ENCODE measurements at regions not wholly inside any gene's neighbourhood (a gene's known extent, or its start where the extent isn't known, plus 50 kb on each side); places are given as distances from the start of the nearest gene placed in this dataset.

- no peaks in the 10 kb centered on the region for H3K36me3 Mint-ChIP-seq (ENCODE audit: low read depth)
- ChIA-PET POLR2A (no interaction called here), CTCF (no interaction called here)
- no peak for ATAC-seq (ENCODE audit: poor library complexity)
- H3K36me3 ChIP-seq (ENCODE audit: insufficient read depth, low read length) = no peaks in the 10 kb centered on the region
- TF ChIP-seq CTCF (IDR thresholded peaks at IDR 0.05) = no peak
- H3K27me3 ChIP-seq (ENCODE audit: control insufficient read depth in 1 of 2, insufficient read depth in 2 of 2, low read length in 2 of 2) = peaks cover 4 to 7% of the 10 kb centered on the region in 2 experiments
- H3K9me3 Mint-ChIP-seq = no peaks in the 10 kb centered on the region
- H3K27ac Mint-ChIP-seq = no peak overlapping the region
- no peak overlapping the region for H3K4me3 Mint-ChIP-seq
- no peak overlapping the region for H3K27ac ChIP-seq (ENCODE audit: low read depth in 1 of 2, low read length in 2 of 2)
- no peaks in the 10 kb centered on the region for H3K4me1 ChIP-seq (ENCODE audit: insufficient read depth, low read length)
- no peaks in the 10 kb centered on the region for H3K4me1 Mint-ChIP-seq (ENCODE audit: low read depth)
- no peaks in the 10 kb centered on the region for H3K9me3 ChIP-seq (ENCODE audit: control insufficient read depth in 1 of 2, insufficient read depth in 1 of 2, low read length in 2 of 2)
- intact Hi-C loops (cut with DNase I, micrococcal nuclease) = no loop called here
- DNase-seq = no peak
- no peak overlapping the region for H3K4me3 ChIP-seq (ENCODE audit: low read length)
- peaks cover 18% of the 10 kb centered on the region for H3K27me3 Mint-ChIP-seq
Measured at GRCh38 chr12:75564852-75565251, 53.4 kb upstream of the KRR1 start.

- Histone ChIP-seq H3K36me3 (ENCODE audit: insufficient read depth, low read length) (no peaks in the 10 kb centered on the region), H3K27ac (ENCODE audit: low read depth in 1 of 2, low read length in 2 of 2) (no peak overlapping the region), H3K27me3 (ENCODE audit: control insufficient read depth in 1 of 2, insufficient read depth in 2 of 2, low read length in 2 of 2) (peaks cover 4 to 7% of the 10 kb centered on the region in 2 experiments), H3K4me3 (ENCODE audit: low read length) (no peak overlapping the region), H3K9me3 (ENCODE audit: control insufficient read depth in 1 of 2, insufficient read depth in 1 of 2, low read length in 2 of 2) (no peaks in the 10 kb centered on the region), H3K4me1 (ENCODE audit: insufficient read depth, low read length) (no peaks in the 10 kb centered on the region)
- Mint-ChIP-seq H3K36me3 (ENCODE audit: low read depth) (no peaks in the 10 kb centered on the region), H3K9me3 (no peaks in the 10 kb centered on the region), H3K27ac (no peak overlapping the region), H3K4me3 (no peak overlapping the region), H3K27me3 (peaks cover 18% of the 10 kb centered on the region), H3K4me1 (ENCODE audit: low read depth) (no peaks in the 10 kb centered on the region)
- TF ChIP-seq CTCF (IDR thresholded peaks at IDR 0.05) = no peak
- ATAC-seq (ENCODE audit: poor library complexity) (no peak), DNase-seq (no peak)
- ChIA-PET CTCF (no interaction called here), POLR2A (no interaction called here)
- intact Hi-C loops (cut with DNase I, micrococcal nuclease) = no loop called here
Measured at GRCh38 chr12:75564398-75564797, 53.0 kb upstream of the KRR1 start.

- peaks cover 18% of the 10 kb centered on the region for H3K27me3 Mint-ChIP-seq
- H3K9me3 Mint-ChIP-seq = no peaks in the 10 kb centered on the region
- H3K4me3 Mint-ChIP-seq = no peak overlapping the region
- Histone ChIP-seq H3K36me3 (ENCODE audit: insufficient read depth, low read length) (no peaks in the 10 kb centered on the region), H3K9me3 (ENCODE audit: control insufficient read depth in 1 of 2, insufficient read depth in 1 of 2, low read length in 2 of 2) (no peaks in the 10 kb centered on the region), H3K27me3 (ENCODE audit: control insufficient read depth in 1 of 2, insufficient read depth in 2 of 2, low read length in 2 of 2) (peaks cover 4 to 7% of the 10 kb centered on the region in 2 experiments), H3K27ac (ENCODE audit: low read depth in 1 of 2, low read length in 2 of 2) (no peak overlapping the region), H3K4me3 (ENCODE audit: low read length) (no peak overlapping the region), H3K4me1 (ENCODE audit: insufficient read depth, low read length) (no peaks in the 10 kb centered on the region)
- no peak overlapping the region for H3K27ac Mint-ChIP-seq
- ChIA-PET POLR2A (no interaction called here), CTCF (no interaction called here)
- DNase-seq (no peak), ATAC-seq (ENCODE audit: poor library complexity) (no peak)
- intact Hi-C loops (cut with DNase I, micrococcal nuclease) = no loop called here
- TF ChIP-seq CTCF (IDR thresholded peaks at IDR 0.05) = no peak
- H3K4me1 Mint-ChIP-seq (ENCODE audit: low read depth) = no peaks in the 10 kb centered on the region
- H3K36me3 Mint-ChIP-seq (ENCODE audit: low read depth) = no peaks in the 10 kb centered on the region
Measured at GRCh38 chr12:75563351-75563750, 51.9 kb upstream of the KRR1 start.

All from CD4-positive, alpha-beta T cell (primary cell).